ENCODE measurements at regions not wholly inside any gene's neighbourhood (a gene's known extent, or its start where the extent isn't known, plus 50 kb on each side); places are given as distances from the start of the nearest gene placed in this dataset.

- no peaks in the 10 kb centered on the region for H4K20me1 ChIP-seq (ENCODE audit: insufficient read depth, low read length)
- no peak overlapping the region for H4K91ac ChIP-seq (ENCODE audit: insufficient read depth, low read depth, low read length)
- H4K8ac ChIP-seq (ENCODE audit: low read depth in 2 of 2, low read length in 2 of 2), result no peak overlapping the region
- no peak for TF ChIP-seq USF2 (IDR thresholded peaks at IDR 0.05; ENCODE audit: low read depth, low read length)
- no peak for TF ChIP-seq CEBPB (IDR thresholded peaks at IDR 0.05; ENCODE audit: low read depth, low read length)
- TF ChIP-seq CHD1 (IDR thresholded peaks at IDR 0.05; ENCODE audit: low read depth, low read length), result no peak
- no peak for TF ChIP-seq POLR2A (IDR thresholded peaks at IDR 0.05; ENCODE audit: low read depth, low read length)
- TF ChIP-seq SMC3 (IDR thresholded peaks at IDR 0.05; ENCODE audit: low read depth, low read length), result no peak
- TF ChIP-seq RFX5 (IDR thresholded peaks at IDR 0.05; ENCODE audit: low read depth, low read length), result no peak
- TF ChIP-seq, protein P1, sequence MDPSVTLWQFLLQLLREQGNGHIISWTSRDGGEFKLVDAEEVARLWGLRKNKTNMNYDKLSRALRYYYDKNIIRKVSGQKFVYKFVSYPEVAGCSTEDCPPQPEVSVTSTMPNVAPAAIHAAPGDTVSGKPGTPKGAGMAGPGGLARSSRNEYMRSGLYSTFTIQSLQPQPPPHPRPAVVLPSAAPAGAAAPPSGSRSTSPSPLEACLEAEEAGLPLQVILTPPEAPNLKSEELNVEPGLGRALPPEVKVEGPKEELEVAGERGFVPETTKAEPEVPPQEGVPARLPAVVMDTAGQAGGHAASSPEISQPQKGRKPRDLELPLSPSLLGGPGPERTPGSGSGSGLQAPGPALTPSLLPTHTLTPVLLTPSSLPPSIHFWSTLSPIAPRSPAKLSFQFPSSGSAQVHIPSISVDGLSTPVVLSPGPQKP (IDR thresholded peaks at IDR 0.05; ENCODE audit: borderline replicate concordance, low read depth, low read length), result no peak
- TF ChIP-seq MAZ (IDR thresholded peaks at IDR 0.05; ENCODE audit: borderline replicate concordance, low read depth, low read length), result no peak
- no peak for TF ChIP-seq NFE2L2 (IDR thresholded peaks at IDR 0.05; ENCODE audit: low read depth, low read length)
- TF ChIP-seq MXI1 (IDR thresholded peaks at IDR 0.05; ENCODE audit: borderline replicate concordance, low read depth, low read length), result no peak
- TF ChIP-seq BHLHE40 (IDR thresholded peaks at IDR 0.05; ENCODE audit: low read depth, low read length), result no peak
- TF ChIP-seq, protein P2, sequence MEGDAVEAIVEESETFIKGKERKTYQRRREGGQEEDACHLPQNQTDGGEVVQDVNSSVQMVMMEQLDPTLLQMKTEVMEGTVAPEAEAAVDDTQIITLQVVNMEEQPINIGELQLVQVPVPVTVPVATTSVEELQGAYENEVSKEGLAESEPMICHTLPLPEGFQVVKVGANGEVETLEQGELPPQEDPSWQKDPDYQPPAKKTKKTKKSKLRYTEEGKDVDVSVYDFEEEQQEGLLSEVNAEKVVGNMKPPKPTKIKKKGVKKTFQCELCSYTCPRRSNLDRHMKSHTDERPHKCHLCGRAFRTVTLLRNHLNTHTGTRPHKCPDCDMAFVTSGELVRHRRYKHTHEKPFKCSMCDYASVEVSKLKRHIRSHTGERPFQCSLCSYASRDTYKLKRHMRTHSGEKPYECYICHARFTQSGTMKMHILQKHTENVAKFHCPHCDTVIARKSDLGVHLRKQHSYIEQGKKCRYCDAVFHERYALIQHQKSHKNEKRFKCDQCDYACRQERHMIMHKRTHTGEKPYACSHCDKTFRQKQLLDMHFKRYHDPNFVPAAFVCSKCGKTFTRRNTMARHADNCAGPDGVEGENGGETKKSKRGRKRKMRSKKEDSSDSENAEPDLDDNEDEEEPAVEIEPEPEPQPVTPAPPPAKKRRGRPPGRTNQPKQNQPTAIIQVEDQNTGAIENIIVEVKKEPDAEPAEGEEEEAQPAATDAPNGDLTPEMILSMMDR (conservative IDR thresholded peaks at IDR 0.05; ENCODE audit: low read depth, low read length), result no peak
- TF ChIP-seq RAD21 (IDR thresholded peaks at IDR 0.05; ENCODE audit: low read length), result no peak
- no peak for TF ChIP-seq RCOR1 (IDR thresholded peaks at IDR 0.05; ENCODE audit: insufficient replicate concordance, low read length)
- H2BK120ac ChIP-seq (ENCODE audit: low read depth, low read length), result no peak overlapping the region
- no peak overlapping the region for H2BK5ac ChIP-seq (ENCODE audit: low read depth, low read length, poor library complexity, severe bottlenecking)
- H2BK15ac ChIP-seq (ENCODE audit: low read depth, low read length), result no peak overlapping the region
- dilution Hi-C loops (cut with HindIII; ENCODE audit: low sequenced_read_pairs, unreplicated experiment), result no loop called here
- no peak overlapping the region for H3K4ac ChIP-seq (ENCODE audit: low read depth, low read length)
- in situ Hi-C loops (cut with MboI; ENCODE audit: low sequenced_read_pairs), result no loop called here
- no TSS peak for BruUV-seq (replicated peaks)
- H3K9me3 ChIP-seq (ENCODE audit: control insufficient read depth, insufficient read depth, low read length), result no peaks in the 10 kb centered on the region
- H3K56ac ChIP-seq (ENCODE audit: extremely low read depth, insufficient read depth, low read length), result no peak overlapping the region
- no peak overlapping the region for H3K18ac ChIP-seq (ENCODE audit: low read depth, low read length)
- 80% methylated on average over 1 of the region's 1 CpG; no CpG with 5 or more reads in 1 of the 2 experiments for WGBS, 2 experiments (ENCODE audit: extremely low coverage in 2 of 2, insufficient read length in 1 of 2)
- H3K9me1 ChIP-seq (ENCODE audit: insufficient read depth, low read length), result no peaks in the 10 kb centered on the region
- ChIA-PET POLR2A (ENCODE audit: unreplicated experiment) (no interaction called here), CTCF (no interaction called here)
- H3K23ac ChIP-seq (ENCODE audit: low read depth, low read length), result no peak overlapping the region
- no peak overlapping the region for H3K14ac ChIP-seq (replicated peaks; ENCODE audit: low read depth, low read length)
- ATAC-seq (ENCODE audit: low read depth), result no peak
- no peaks in the 10 kb centered on the region for H3K79me1 ChIP-seq (ENCODE audit: low read depth in 1 of 2, low read length in 2 of 2)
- no peak overlapping the region for H3K4me3 ChIP-seq (ENCODE audit: insufficient read depth, low read depth, low read length)
- H3K36me3 ChIP-seq (ENCODE audit: control insufficient read depth, insufficient read depth, low read length), result no peaks in the 10 kb centered on the region
- no peak overlapping the region for H3K4me2 ChIP-seq (ENCODE audit: low read depth, low read length)
- no peak overlapping the region for H4K5ac ChIP-seq (ENCODE audit: low read depth, low read length)
- no peak overlapping the region for H3K27ac ChIP-seq (ENCODE audit: insufficient read depth, low read length)
- no peak overlapping the region for H2AK5ac ChIP-seq (ENCODE audit: low read depth, low read length)
- H3K9ac ChIP-seq (ENCODE audit: low read depth, low read length), result no peak overlapping the region
- H2BK20ac ChIP-seq (ENCODE audit: low read depth, low read length), result no peak overlapping the region
- H2AFZ ChIP-seq (replicated peaks; ENCODE audit: low read length, poor library complexity), result no peak overlapping the region
- intact Hi-C loops (cut with micrococcal nuclease), result no loop called here
- no peaks in the 10 kb centered on the region for H3K4me1 ChIP-seq (ENCODE audit: control insufficient read depth, insufficient read depth, low read length)
- no peaks in the 10 kb centered on the region for H3K27me3 ChIP-seq (ENCODE audit: control insufficient read depth, insufficient read depth, low read length)
- no peak overlapping the region for H2AK9ac ChIP-seq (replicated peaks; ENCODE audit: low read depth, low read length, poor library complexity)
- no peak for DNase-seq
Observed at GRCh38 chr2:125085904-125086303, 1060.8 kb downstream of the CNTNAP5 start.

All from IMR-90 (cell line).